HL-60 (cell line): ENCODE measurements at regions not wholly inside any gene's neighbourhood (a gene's known extent, or its start where the extent isn't known, plus 50 kb on each side); places are given as distances from the start of the nearest gene placed in this dataset.

Experiments
- CTCF ChIP-seq: IDR thresholded peaks from one replicate; pipeline ENCODE4 v1.5.1; 2011; ENCODE audit warnings: low read length, control low read depth, inconsistent platforms; ENCODE audit not compliant: insufficient read depth
- GABPA ChIP-seq: IDR thresholded peaks from 2 replicates; pipeline ENCODE4 v1.6.1; 2012; ENCODE audit warnings: low read depth
- POLR2AphosphoS5 ChIP-seq: IDR thresholded peaks from 2 replicates; pipeline ENCODE4 v1.6.1; 2012; ENCODE audit warnings: low read depth
- SPI1 ChIP-seq: IDR thresholded peaks from 2 replicates; pipeline ENCODE4 v1.6.1; 2012; ENCODE audit warnings: low read depth, mild to moderate bottlenecking, borderline replicate concordance
- TF ChIP-seq, protein P1 (sequence below): IDR thresholded peaks from 2 replicates; pipeline ENCODE4 v1.6.1; 2012; ENCODE audit warnings: low read depth; ENCODE audit not compliant: insufficient replicate concordance

DNA sequence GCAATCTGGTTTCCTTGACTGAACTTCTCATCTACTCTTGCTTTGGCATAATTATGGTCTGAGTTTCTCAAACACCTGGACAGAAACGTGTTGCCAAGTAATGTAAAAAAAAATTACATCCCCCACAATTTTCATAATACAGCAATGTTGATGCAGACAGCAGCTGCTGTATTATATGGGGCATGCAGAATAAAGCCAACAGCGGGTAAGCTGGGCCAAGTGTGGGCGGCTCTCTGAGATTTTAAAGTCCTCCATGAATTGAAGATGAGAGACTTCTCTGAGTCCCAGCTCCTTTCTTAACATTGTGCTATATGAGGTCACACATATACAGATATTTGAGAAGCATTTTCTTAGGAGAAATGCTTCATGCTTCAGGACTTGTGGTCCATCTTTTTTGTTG lies 881.2 kb downstream of the GALC start:
- TF ChIP-seq CTCF, result no peak
- TF ChIP-seq SPI1, result no peak
- no peak for TF ChIP-seq POLR2AphosphoS5
- TF ChIP-seq, protein P1, sequence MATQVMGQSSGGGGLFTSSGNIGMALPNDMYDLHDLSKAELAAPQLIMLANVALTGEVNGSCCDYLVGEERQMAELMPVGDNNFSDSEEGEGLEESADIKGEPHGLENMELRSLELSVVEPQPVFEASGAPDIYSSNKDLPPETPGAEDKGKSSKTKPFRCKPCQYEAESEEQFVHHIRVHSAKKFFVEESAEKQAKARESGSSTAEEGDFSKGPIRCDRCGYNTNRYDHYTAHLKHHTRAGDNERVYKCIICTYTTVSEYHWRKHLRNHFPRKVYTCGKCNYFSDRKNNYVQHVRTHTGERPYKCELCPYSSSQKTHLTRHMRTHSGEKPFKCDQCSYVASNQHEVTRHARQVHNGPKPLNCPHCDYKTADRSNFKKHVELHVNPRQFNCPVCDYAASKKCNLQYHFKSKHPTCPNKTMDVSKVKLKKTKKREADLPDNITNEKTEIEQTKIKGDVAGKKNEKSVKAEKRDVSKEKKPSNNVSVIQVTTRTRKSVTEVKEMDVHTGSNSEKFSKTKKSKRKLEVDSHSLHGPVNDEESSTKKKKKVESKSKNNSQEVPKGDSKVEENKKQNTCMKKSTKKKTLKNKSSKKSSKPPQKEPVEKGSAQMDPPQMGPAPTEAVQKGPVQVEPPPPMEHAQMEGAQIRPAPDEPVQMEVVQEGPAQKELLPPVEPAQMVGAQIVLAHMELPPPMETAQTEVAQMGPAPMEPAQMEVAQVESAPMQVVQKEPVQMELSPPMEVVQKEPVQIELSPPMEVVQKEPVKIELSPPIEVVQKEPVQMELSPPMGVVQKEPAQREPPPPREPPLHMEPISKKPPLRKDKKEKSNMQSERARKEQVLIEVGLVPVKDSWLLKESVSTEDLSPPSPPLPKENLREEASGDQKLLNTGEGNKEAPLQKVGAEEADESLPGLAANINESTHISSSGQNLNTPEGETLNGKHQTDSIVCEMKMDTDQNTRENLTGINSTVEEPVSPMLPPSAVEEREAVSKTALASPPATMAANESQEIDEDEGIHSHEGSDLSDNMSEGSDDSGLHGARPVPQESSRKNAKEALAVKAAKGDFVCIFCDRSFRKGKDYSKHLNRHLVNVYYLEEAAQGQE, result no peak
- TF ChIP-seq GABPA, result no peak
